ENCODE measurements at regions not wholly inside any gene's neighbourhood (a gene's known extent, or its start where the extent isn't known, plus 50 kb on each side); places are given as distances from the start of the nearest gene placed in this dataset.

DNA sequence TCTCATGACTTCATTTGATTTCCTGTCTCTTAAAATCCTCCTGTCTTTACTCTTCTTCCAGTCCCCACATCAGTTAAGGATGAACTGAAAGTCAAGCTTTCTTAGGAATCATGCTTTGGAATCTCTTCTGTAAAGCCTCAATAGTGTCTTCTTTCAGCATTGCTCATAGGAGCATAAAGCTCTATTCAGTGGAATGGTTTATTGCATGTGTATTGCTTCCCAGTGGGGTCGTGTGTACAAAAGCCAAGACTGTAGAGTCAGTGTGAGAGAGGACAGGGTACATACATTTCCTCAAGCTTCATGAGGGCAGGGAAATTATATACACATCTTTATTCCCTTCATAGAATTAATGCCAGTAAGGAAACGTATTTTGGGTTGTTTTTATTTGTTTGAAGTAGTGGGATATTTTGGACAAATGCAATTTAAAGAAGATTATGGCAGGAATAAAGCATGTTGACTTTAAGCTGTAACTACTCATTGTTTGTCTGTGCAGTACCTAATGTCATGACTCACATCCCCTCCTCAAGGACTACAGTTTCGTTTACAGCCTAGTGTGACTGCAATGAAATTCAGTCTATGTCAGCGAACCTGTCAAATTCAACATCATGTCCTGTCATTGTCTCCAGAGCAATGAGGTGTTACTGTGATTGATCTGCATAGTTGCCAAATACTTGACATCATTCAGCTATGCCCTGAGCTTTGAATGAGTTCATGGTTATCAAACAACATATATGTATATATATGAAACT is 2164.2 kb downstream of the NCAM2 start:
- Histone ChIP-seq H3K4me2 (no peak overlapping the region), H3K36me3 (replicated peaks in 1 of 2; ENCODE audit: control insufficient read depth in 1 of 2, insufficient read depth in 2 of 2, low read length in 1 of 2) (no peaks in the 10 kb centered on the region), H3K27me3 (ENCODE audit: insufficient read depth) (no peaks in the 10 kb centered on the region), H3K9ac (no peak overlapping the region), H3K79me2 (ENCODE audit: insufficient read depth) (no peaks in the 10 kb centered on the region), H3K4me3 (ENCODE audit: low read depth in 2 of 2, low read length in 1 of 2) (no peak overlapping the region), H3K9me3 (no peaks in the 10 kb centered on the region; the same call in 1 of the 2 replicates), H2AFZ (ENCODE audit: low read depth) (no peak overlapping the region), H3K9me2 (no peaks in the 10 kb centered on the region), H3K4me1 (ENCODE audit: control insufficient read depth in 1 of 2, insufficient read depth in 2 of 2, low read depth in 1 of 2, low read length in 1 of 2) (no peaks in the 10 kb centered on the region), H3F3A (replicated peaks; ENCODE audit: insufficient read depth) (no peaks in the 10 kb centered on the region), H4K20me1 (ENCODE audit: insufficient read depth) (no peaks in the 10 kb centered on the region), H3K27ac (ENCODE audit: low read depth in 2 of 2, low read length in 1 of 2) (no peak overlapping the region)
- TF ChIP-seq NRF1 (IDR thresholded peaks at IDR 0.05; ENCODE audit: low read depth, low read length) (no peak), RCOR1 (IDR thresholded peaks at IDR 0.05; ENCODE audit: low read length) (no peak), RAD21 (IDR thresholded peaks at IDR 0.05; ENCODE audit: low read length) (no peak)
- 12% methylated on average over 4 of the region's 4 CpGs for WGBS (ENCODE audit: low lambda C conversion rate)
- ChIA-PET CTCF (interaction anchor here (1.0 to 1.7 kb wide), 2 partner anchors 10 to 371 kb away, joined by 4 to 5 read pairs; no protein-coding TSS in a partner anchor), POLR2A (no interaction called here)
- no peak for DNase-seq

Small RNA genes in the stretch of these regions (small RNA-seq; reads per million reads assigned to genes)
- gene MIR6130 (0 to 0.26 (median 0) reads per million in 7 experiments), gene RNU4-45P (0 reads per million in 7 experiments)

Data from SK-N-SH (cell line).